Duodenal mucosa (tissue), 2 donors: ENCODE measurements at regions not wholly inside any gene's neighbourhood (a gene's known extent, or its start where the extent isn't known, plus 50 kb on each side); places are given as distances from the start of the nearest gene placed in this dataset.
"Not testable (repeated sequence)": the region's sequence is repeated elsewhere in the genome, so short reads cannot be mapped to it uniquely, and the experiment has no call there.

Experiments used
- H3K27ac ChIP-seq: one replicate; pipeline ENCODE4 v1.7.0; 2013; ENCODE audit warnings: low read depth, low read length
- H3K27me3 ChIP-seq, 2 donors: one replicate each; pipeline ENCODE4 v1.7.0; 2013; ENCODE audit warnings: low read length in 2 of 2, control low read depth in 1 of 2; ENCODE audit not compliant: insufficient read depth in 2 of 2, control insufficient read depth in 1 of 2
- H3K36me3 ChIP-seq, 2 donors: one replicate each; pipeline ENCODE4 v1.7.0; 2013; ENCODE audit warnings: low read length in 2 of 2, control low read depth in 1 of 2; ENCODE audit not compliant: insufficient read depth in 2 of 2, control insufficient read depth in 1 of 2
- H3K4me1 ChIP-seq, 2 donors: one replicate each; pipeline ENCODE4 v1.7.0; 2013; ENCODE audit warnings: low read length in 2 of 2, control low read depth in 1 of 2; ENCODE audit not compliant: insufficient read depth in 2 of 2, control insufficient read depth in 1 of 2
- H3K4me3 ChIP-seq, 2 donors: one replicate each; pipeline ENCODE4 v1.7.0; 2013; ENCODE audit warnings: low read length in 2 of 2, low read depth in 1 of 2
- H3K9ac ChIP-seq, 2 donors: one replicate each; pipeline ENCODE4 v1.7.0; 2013; ENCODE audit warnings: low read length in 2 of 2, low read depth in 1 of 2
- H3K9me3 ChIP-seq, 2 donors: one replicate each; pipeline ENCODE4 v1.7.0; 2013; ENCODE audit warnings: low read length in 2 of 2, control low read depth in 1 of 2; ENCODE audit not compliant: control insufficient read depth in 1 of 2

GRCh38 chr3:87789049-87789448 is 269.8 kb downstream of the CGGBP1 start:
- H3K9me3 ChIP-seq, H3K4me3 ChIP-seq, H3K36me3 ChIP-seq, H3K4me1 ChIP-seq, H3K9ac ChIP-seq, H3K27ac ChIP-seq: not testable (repeated sequence)
- peaks cover 0 to 29% of the 10 kb centered on the region in 2 donors for H3K27me3 ChIP-seq

- H3K36me3 ChIP-seq, result no peaks in the 10 kb centered on the region
- H3K27me3 ChIP-seq, result peaks cover 0 to 27% of the 10 kb centered on the region in 2 donors
- H3K9me3 ChIP-seq, result no peaks in the 10 kb centered on the region
- H3K9ac ChIP-seq, result no peak overlapping the region
- H3K27ac ChIP-seq, result no peak overlapping the region
- H3K4me1 ChIP-seq, result no peaks in the 10 kb centered on the region
- no peak overlapping the region for H3K4me3 ChIP-seq
These were observed 270.3 kb downstream of the CGGBP1 start for GRCh38 chr3:87788516-87788915.

GRCh38 chr3:87780811-87781210 is 278.0 kb downstream of the CGGBP1 start:
- no peaks in the 10 kb centered on the region for H3K36me3 ChIP-seq
- no peak overlapping the region for H3K9ac ChIP-seq
- no peak overlapping the region for H3K27ac ChIP-seq
- H3K9me3 ChIP-seq, result peaks cover 0 to 3% of the 10 kb centered on the region in 2 donors
- no peak overlapping the region for H3K4me3 ChIP-seq
- no peaks in the 10 kb centered on the region for H3K27me3 ChIP-seq
- no peaks in the 10 kb centered on the region for H3K4me1 ChIP-seq

- Histone ChIP-seq H3K4me1 (no peaks in the 10 kb centered on the region), H3K9ac (no peak overlapping the region), H3K9me3 (peaks cover 0 to 3% of the 10 kb centered on the region in 2 donors), H3K4me3 (no peak overlapping the region), H3K27me3 (no peaks in the 10 kb centered on the region), H3K27ac (no peak overlapping the region), H3K36me3 (no peaks in the 10 kb centered on the region)
These were observed 279.9 kb downstream of the CGGBP1 start for GRCh38 chr3:87778876-87779275.

GRCh38 chr3:87771337-87772192 is 287.2 kb downstream of the CGGBP1 start:
- no peaks in the 10 kb centered on the region for H3K27me3 ChIP-seq
- H3K4me3 ChIP-seq, result no peak overlapping the region

GRCh38 chr3:87766721-87767120 is 292.1 kb downstream of the CGGBP1 start:
- H3K27me3 ChIP-seq, result no peaks in the 10 kb centered on the region
- no peak overlapping the region for H3K4me3 ChIP-seq
- no peak overlapping the region for H3K9ac ChIP-seq
- H3K27ac ChIP-seq, result no peak overlapping the region
- no peaks in the 10 kb centered on the region for H3K9me3 ChIP-seq
- no peaks in the 10 kb centered on the region for H3K36me3 ChIP-seq
- no peaks in the 10 kb centered on the region for H3K4me1 ChIP-seq

More at GRCh38 chr3:87771337-87772192, 287.2 kb downstream of the CGGBP1 start:
- no peaks in the 10 kb centered on the region for H3K36me3 ChIP-seq
- no peaks in the 10 kb centered on the region for H3K4me1 ChIP-seq
- no peak overlapping the region for H3K27ac ChIP-seq
- H3K9ac ChIP-seq, result no peak overlapping the region
- H3K9me3 ChIP-seq, result no peaks in the 10 kb centered on the region

- Histone ChIP-seq H3K27me3 (no peaks in the 10 kb centered on the region), H3K4me3 (no peak overlapping the region), H3K9me3 (no peaks in the 10 kb centered on the region)
These were observed 293.5 kb downstream of the CGGBP1 start for GRCh38 chr3:87765256-87765655.

GRCh38 chr3:87761795-87762194 is 297.0 kb downstream of the CGGBP1 start:
- no peaks in the 10 kb centered on the region for H3K36me3 ChIP-seq
- H3K27ac ChIP-seq, result no peak overlapping the region
- no peaks in the 10 kb centered on the region for H3K9me3 ChIP-seq
- H3K27me3 ChIP-seq, result no peaks in the 10 kb centered on the region
- no peak overlapping the region for H3K9ac ChIP-seq
- H3K4me3 ChIP-seq, result no peak overlapping the region
- H3K4me1 ChIP-seq, result no peaks in the 10 kb centered on the region

More at GRCh38 chr3:87765256-87765655, 293.5 kb downstream of the CGGBP1 start:
- Histone ChIP-seq H3K9ac (no peak overlapping the region), H3K36me3 (no peaks in the 10 kb centered on the region), H3K27ac (no peak overlapping the region), H3K4me1 (no peaks in the 10 kb centered on the region)

GRCh38 chr3:87761341-87761740 is 297.5 kb downstream of the CGGBP1 start:
- Histone ChIP-seq H3K9ac (no peak overlapping the region), H3K9me3 (no peaks in the 10 kb centered on the region), H3K27ac (no peak overlapping the region), H3K27me3 (no peaks in the 10 kb centered on the region), H3K36me3 (no peaks in the 10 kb centered on the region), H3K4me1 (no peaks in the 10 kb centered on the region), H3K4me3 (no peak overlapping the region)

GRCh38 chr3:87756616-87757015 is 302.2 kb downstream of the CGGBP1 start:
- H3K9ac ChIP-seq, result no peak overlapping the region
- H3K4me3 ChIP-seq, result no peak overlapping the region
- H3K9me3 ChIP-seq, result peaks cover 0 to 4% of the 10 kb centered on the region in 2 donors
- no peaks in the 10 kb centered on the region for H3K4me1 ChIP-seq
- no peaks in the 10 kb centered on the region for H3K36me3 ChIP-seq
- no peaks in the 10 kb centered on the region for H3K27me3 ChIP-seq
- H3K27ac ChIP-seq, result no peak overlapping the region
